SJSA1 (cell line): ENCODE measurements at regions not wholly inside any gene's neighbourhood (a gene's known extent, or its start where the extent isn't known, plus 50 kb on each side); places are given as distances from the start of the nearest gene placed in this dataset.
"Not testable (repeated sequence)": the region's sequence is repeated elsewhere in the genome, so short reads cannot be mapped to it uniquely, and the experiment has no call there.

ENCODE experiments used
- DNase-seq, 2 experiments: peaks; one replicate each; pipeline ENCODE4 v3.0.0-alpha.2; 2015 to 2020; ENCODE audit warnings: low spot score in 2 of 2, low read depth in 1 of 2
- H3K27ac ChIP-seq: fragments of 250-450 bp; sonication (Bioruptor Pico); 2 replicates; pipeline ENCODE4 v1.5.1; 2020; ENCODE audit warnings: mild to moderate bottlenecking, moderate library complexity
- H3K27me3 ChIP-seq: fragments of 250-450 bp; sonication (Bioruptor Pico); replicated peaks from 2 replicates; pipeline ENCODE4 v1.5.1; 2020; ENCODE audit warnings: mild to moderate bottlenecking, moderate library complexity
- H3K36me3 ChIP-seq: fragments of 250-450 bp; sonication (Bioruptor Pico); 2 replicates; pipeline ENCODE4 v1.5.1; 2020; ENCODE audit warnings: mild to moderate bottlenecking
- H3K4me1 ChIP-seq: fragments of 250-450 bp; sonication (Bioruptor Pico); replicated peaks from 2 replicates; pipeline ENCODE4 v1.6.1; 2021; ENCODE audit warnings: mild to moderate bottlenecking
- H3K4me3 ChIP-seq: fragments of 250-450 bp; sonication (Bioruptor Pico); 2 replicates; pipeline ENCODE4 v1.5.1; 2020; ENCODE audit warnings: mild to moderate bottlenecking
- H3K9me3 ChIP-seq: fragments of 250-450 bp; sonication (Bioruptor Pico); replicated peaks from 2 replicates; pipeline ENCODE4 v1.5.1; 2020; ENCODE audit warnings: mild to moderate bottlenecking

DNA sequence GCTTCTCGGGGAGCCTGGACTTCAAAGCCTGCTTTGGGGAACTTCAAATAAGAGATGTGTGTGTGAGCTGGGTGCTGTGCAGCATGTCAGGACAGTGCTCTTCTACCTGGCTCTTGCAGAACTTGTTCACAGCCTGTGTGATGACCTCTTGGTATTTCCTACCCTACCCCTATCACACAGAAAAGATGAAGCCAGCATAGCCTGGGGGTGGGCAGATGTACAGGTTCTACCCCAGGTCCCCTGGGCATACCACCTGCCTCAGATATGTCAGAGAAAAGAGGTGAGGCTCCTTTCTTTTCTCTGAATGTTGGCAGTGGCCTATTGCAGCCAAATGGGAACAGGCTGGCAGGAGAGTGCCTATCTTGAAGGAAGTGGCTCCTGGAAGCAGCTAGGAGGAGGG, 111.7 kb upstream of the ALG10B start:
- no peak for DNase-seq
- no peaks in the 10 kb centered on the region for H3K4me1 ChIP-seq
- H3K4me3 ChIP-seq: no peak overlapping the region
- H3K27me3 ChIP-seq: no peaks in the 10 kb centered on the region
- H3K36me3 ChIP-seq: no peaks in the 10 kb centered on the region
- H3K9me3 ChIP-seq: no peaks in the 10 kb centered on the region
- no peak overlapping the region for H3K27ac ChIP-seq

DNA sequence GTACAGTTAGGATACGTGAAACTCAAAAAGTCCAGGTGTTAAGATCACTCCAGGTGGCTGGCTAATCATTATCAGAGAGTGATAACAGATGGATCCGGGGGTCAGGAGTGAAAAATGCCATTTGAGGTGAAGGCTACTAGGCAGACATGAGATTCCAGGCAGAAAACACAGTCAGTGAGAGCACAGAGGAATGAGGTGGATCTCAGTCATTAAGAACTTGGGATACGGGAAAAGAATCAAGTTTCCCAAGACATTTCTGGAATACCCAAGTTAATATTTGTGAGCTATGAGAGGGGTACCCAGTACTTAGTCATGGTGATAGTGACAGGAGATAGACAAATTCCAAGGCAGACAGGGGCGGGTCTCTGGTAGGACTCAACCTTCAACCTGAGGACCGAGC, 94.6 kb upstream of the ALG10B start:
- Histone ChIP-seq H3K27ac (no peak overlapping the region), H3K36me3 (no peaks in the 10 kb centered on the region), H3K9me3 (no peaks in the 10 kb centered on the region), H3K4me1 (no peaks in the 10 kb centered on the region), H3K27me3 (no peaks in the 10 kb centered on the region), H3K4me3 (no peak overlapping the region)
- DNase-seq: no peak

DNA sequence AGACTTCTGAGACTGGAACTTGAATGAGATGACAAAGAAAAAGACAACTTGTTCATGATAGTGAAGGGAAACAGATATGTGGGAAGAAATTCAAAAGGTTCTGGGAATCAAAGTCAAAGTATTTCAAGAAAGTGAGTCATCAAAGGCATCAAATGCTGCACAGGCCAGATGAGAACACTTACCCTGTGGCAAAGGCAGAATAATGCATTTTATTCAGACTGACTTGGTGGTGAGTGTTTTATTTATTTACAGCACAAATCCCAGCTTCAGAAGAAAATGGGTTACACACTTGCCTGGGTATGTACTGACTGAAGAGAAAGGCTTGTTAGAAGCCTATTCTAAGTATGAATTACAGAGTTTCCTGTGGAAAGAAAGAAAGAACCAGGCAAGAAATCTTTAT, 78.2 kb upstream of the ALG10B start:
- not testable (repeated sequence) for H3K9me3 ChIP-seq, H3K27ac ChIP-seq, H3K36me3 ChIP-seq, H3K4me3 ChIP-seq, H3K4me1 ChIP-seq, H3K27me3 ChIP-seq
- peak in 1 of 2 experiments; percentile 17 for DNase-seq

DNA sequence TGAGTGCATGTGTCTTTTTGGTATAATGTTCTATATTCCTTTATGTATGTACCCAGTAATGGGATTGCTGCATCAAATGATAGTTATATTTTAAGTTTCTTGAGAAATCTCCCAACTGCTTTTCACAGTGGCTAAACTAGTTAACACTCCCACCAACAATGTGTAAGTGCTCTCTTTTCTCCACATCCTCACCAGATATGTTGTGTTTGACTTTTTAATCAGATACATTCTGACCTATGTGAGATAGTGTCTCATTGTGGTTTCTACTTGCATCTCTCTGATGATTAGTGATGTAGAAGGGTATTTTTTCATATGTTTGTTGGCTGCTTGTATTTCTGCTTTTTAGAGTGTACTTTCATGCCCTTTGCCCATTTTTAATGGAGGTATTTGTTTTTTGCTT, 62.8 kb upstream of the ALG10B start:
- no peak overlapping the region for H3K4me3 ChIP-seq
- H3K27me3 ChIP-seq: no peaks in the 10 kb centered on the region
- H3K36me3 ChIP-seq: no peaks in the 10 kb centered on the region
- no peaks in the 10 kb centered on the region for H3K4me1 ChIP-seq
- no peak for DNase-seq
- H3K9me3 ChIP-seq: no peaks in the 10 kb centered on the region
- no peak overlapping the region for H3K27ac ChIP-seq

DNA sequence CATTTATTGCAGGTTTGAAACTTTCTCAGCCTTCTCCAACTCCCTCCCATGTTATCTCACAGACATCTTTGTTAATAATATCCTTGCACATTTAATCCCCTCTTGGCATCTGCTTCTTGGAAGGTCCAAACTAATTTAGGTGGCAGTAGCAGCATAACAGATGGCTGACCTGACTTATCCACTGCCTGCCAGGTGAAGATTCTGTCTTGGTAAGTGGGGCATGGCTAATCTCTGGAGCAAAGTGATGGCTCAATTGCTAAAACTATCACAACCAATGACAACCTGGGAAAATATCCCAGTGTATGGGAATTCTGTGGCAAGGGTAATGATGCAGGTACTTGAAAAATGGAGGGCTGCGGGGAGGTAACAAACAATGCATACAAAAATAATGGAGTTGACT, 58.2 kb upstream of the ALG10B start:
- no peaks in the 10 kb centered on the region for H3K9me3 ChIP-seq
- no peaks in the 10 kb centered on the region for H3K4me1 ChIP-seq
- DNase-seq: no peak
- no peaks in the 10 kb centered on the region for H3K27me3 ChIP-seq
- H3K27ac ChIP-seq: no peak overlapping the region
- no peaks in the 10 kb centered on the region for H3K36me3 ChIP-seq
- no peak overlapping the region for H3K4me3 ChIP-seq
